ENCODE measurements at regions not wholly inside any gene's neighbourhood (a gene's known extent, or its start where the extent isn't known, plus 50 kb on each side); places are given as distances from the start of the nearest gene placed in this dataset.
"Not testable (repeated sequence)": the region's sequence is repeated elsewhere in the genome, so short reads cannot be mapped to it uniquely, and the experiment has no call there.

- no peak overlapping the region for H3K27ac ChIP-seq
- no peak overlapping the region for H3K4me2 ChIP-seq
- H3K9ac ChIP-seq: no peak overlapping the region
- H3K36me3 ChIP-seq (ENCODE audit: insufficient read depth): no peaks in the 10 kb centered on the region
- no peak overlapping the region for H2AFZ ChIP-seq (ENCODE audit: low read depth)
- no peak overlapping the region for H3K4me3 ChIP-seq (IDR thresholded peaks at IDR 0.05; ENCODE audit: insufficient read depth, low read depth, low read length)
- H3K4me1 ChIP-seq (ENCODE audit: low read depth, poor library complexity, severe bottlenecking): no peaks in the 10 kb centered on the region
- no peak for TF ChIP-seq CTCF (conservative IDR thresholded peaks at IDR 0.05; ENCODE audit: low read depth, low read length)
- H4K20me1 ChIP-seq (ENCODE audit: insufficient read depth): no peaks in the 10 kb centered on the region
- H3K79me2 ChIP-seq (ENCODE audit: insufficient read depth, low read depth): no peaks in the 10 kb centered on the region
- H3K27me3 ChIP-seq (ENCODE audit: insufficient read depth, low read depth): no peaks in the 10 kb centered on the region
Measured at GRCh38 chr4:30056016-30056766, 664.0 kb upstream of the PCDH7 start.

GRCh38 chr4:30068234-30068633 is 651.9 kb upstream of the PCDH7 start:
- H3K27ac ChIP-seq: no peak overlapping the region
- H4K20me1 ChIP-seq (ENCODE audit: insufficient read depth): no peaks in the 10 kb centered on the region
- H3K4me2 ChIP-seq: no peak overlapping the region
- H3K4me1 ChIP-seq (ENCODE audit: low read depth, poor library complexity, severe bottlenecking): no peaks in the 10 kb centered on the region
- no peak for TF ChIP-seq CTCF (conservative IDR thresholded peaks at IDR 0.05; ENCODE audit: low read depth, low read length)
- no peak overlapping the region for H2AFZ ChIP-seq (ENCODE audit: low read depth)
- H3K79me2 ChIP-seq (ENCODE audit: insufficient read depth, low read depth): no peaks in the 10 kb centered on the region
- no peaks in the 10 kb centered on the region for H3K27me3 ChIP-seq (ENCODE audit: insufficient read depth, low read depth)
- H3K9ac ChIP-seq: no peak overlapping the region
- H3K4me3 ChIP-seq (IDR thresholded peaks at IDR 0.05; ENCODE audit: insufficient read depth, low read depth, low read length): no peak overlapping the region
- no peaks in the 10 kb centered on the region for H3K36me3 ChIP-seq (ENCODE audit: insufficient read depth)

- no peaks in the 10 kb centered on the region for H3K4me1 ChIP-seq (ENCODE audit: low read depth, poor library complexity, severe bottlenecking)
- no peak for TF ChIP-seq CTCF (conservative IDR thresholded peaks at IDR 0.05; ENCODE audit: low read depth, low read length)
- no peaks in the 10 kb centered on the region for H3K36me3 ChIP-seq (ENCODE audit: insufficient read depth)
- H3K27ac ChIP-seq: no peak overlapping the region
- no peaks in the 10 kb centered on the region for H4K20me1 ChIP-seq (ENCODE audit: insufficient read depth)
- no peaks in the 10 kb centered on the region for H3K27me3 ChIP-seq (ENCODE audit: insufficient read depth, low read depth)
- no peak overlapping the region for H3K4me2 ChIP-seq
- no peak overlapping the region for H2AFZ ChIP-seq (ENCODE audit: low read depth)
- no peak overlapping the region for H3K9ac ChIP-seq
- H3K4me3 ChIP-seq (IDR thresholded peaks at IDR 0.05; ENCODE audit: insufficient read depth, low read depth, low read length): no peak overlapping the region
- no peaks in the 10 kb centered on the region for H3K79me2 ChIP-seq (ENCODE audit: insufficient read depth, low read depth)
Measured at GRCh38 chr4:30073011-30073710, 647.0 kb upstream of the PCDH7 start.

GRCh38 chr4:30092420-30093128 is 627.6 kb upstream of the PCDH7 start:
- not testable (repeated sequence) for H3K36me3 ChIP-seq (ENCODE audit: insufficient read depth); H3K27me3 ChIP-seq (ENCODE audit: insufficient read depth, low read depth); H3K27ac ChIP-seq; H3K4me3 ChIP-seq (IDR thresholded peaks at IDR 0.05; ENCODE audit: insufficient read depth, low read depth, low read length); H4K20me1 ChIP-seq (ENCODE audit: insufficient read depth); H3K79me2 ChIP-seq (ENCODE audit: insufficient read depth, low read depth); H3K4me1 ChIP-seq (ENCODE audit: low read depth, poor library complexity, severe bottlenecking); H3K4me2 ChIP-seq; H3K9ac ChIP-seq; H2AFZ ChIP-seq (ENCODE audit: low read depth)

Data from KMS-11 (cell line).